ENCODE measurements at regions not wholly inside any gene's neighbourhood (a gene's known extent, or its start where the extent isn't known, plus 50 kb on each side); places are given as distances from the start of the nearest gene placed in this dataset.

DNA sequence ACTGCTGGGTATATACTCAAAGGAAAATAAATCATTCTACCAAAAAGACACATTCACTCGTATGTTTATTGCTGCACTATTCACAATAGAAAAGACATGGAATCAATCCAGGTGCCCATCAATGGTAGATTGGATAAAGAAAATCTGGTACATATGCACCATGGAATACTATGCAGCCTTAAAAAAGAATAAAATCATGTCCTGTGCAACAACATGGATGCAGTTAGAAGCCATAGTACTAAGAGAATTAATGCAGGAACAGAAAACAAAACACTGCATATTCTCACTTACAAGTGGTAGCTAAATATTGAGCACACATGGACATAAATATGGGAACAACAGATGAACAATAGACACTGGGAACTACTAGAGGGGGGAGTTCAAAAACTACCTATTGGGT, 96.3 kb downstream of the FAM76B start:
- Histone ChIP-seq H3K14ac (ENCODE audit: insufficient read length) (no peak overlapping the region), H3K4me1 (replicated peaks in 1 of 4; ENCODE audit: control insufficient read depth in 3 of 4, insufficient read depth in 4 of 4, low read length in 3 of 4) (no peaks in the 10 kb centered on the region), H2BK5ac (ENCODE audit: low read depth, low read length) (no peak overlapping the region), H2AFZ (ENCODE audit: low read length) (no peak overlapping the region), H3K9me3 (ENCODE audit: insufficient read depth in 2 of 2, low read depth in 1 of 2, low read length in 1 of 2) (no peaks in the 10 kb centered on the region), H3K4ac (replicated peaks; ENCODE audit: insufficient read length, low read depth, low read length) (no peak overlapping the region), H3K36me3 (ENCODE audit: control insufficient read depth in 2 of 4, insufficient read depth in 4 of 4, low read length in 3 of 4) (no peaks in the 10 kb centered on the region; a peak in 1 of 8 replicates), H4K5ac (ENCODE audit: insufficient read length, low read depth, low read length) (no peak overlapping the region), H3K27me3 (replicated peaks in 1 of 4; ENCODE audit: control insufficient read depth in 3 of 4, extremely low read depth in 1 of 4, insufficient read depth in 3 of 4, low read length in 3 of 4) (no peaks in the 10 kb centered on the region), H4K20me1 (replicated peaks in 1 of 2; ENCODE audit: control insufficient read depth in 1 of 2, insufficient read depth in 2 of 2, low read length in 2 of 2) (no peaks in the 10 kb centered on the region), H2AK5ac (ENCODE audit: low read depth, low read length) (no peak overlapping the region), H2BK20ac (ENCODE audit: low read length) (no peak overlapping the region), H4K91ac (replicated peaks; ENCODE audit: insufficient read length, low read length) (no peak overlapping the region), H3K4me3 (ENCODE audit: extremely low read depth in 1 of 4, insufficient read depth in 2 of 4, low read depth in 3 of 4, low read length in 4 of 4) (no peak overlapping the region), H3K23me2 (ENCODE audit: low read depth, low read length) (no peaks in the 10 kb centered on the region), H3K56ac (replicated peaks; ENCODE audit: insufficient read length, low read depth, low read length) (no peak overlapping the region), H4K8ac (ENCODE audit: extremely low read depth, insufficient read depth, low read length) (no peak overlapping the region), H2BK120ac (replicated peaks; ENCODE audit: low read depth, low read length) (no peak overlapping the region), H3K4me2 (ENCODE audit: insufficient read depth in 1 of 2, low read depth in 2 of 2, low read length in 2 of 2) (no peak overlapping the region), H3K23ac (ENCODE audit: insufficient read length) (no peak overlapping the region), H3K18ac (ENCODE audit: extremely low read depth, low read length) (no peak overlapping the region), H2BK15ac (ENCODE audit: low read length) (no peak overlapping the region), H3K79me2 (ENCODE audit: control insufficient read depth in 1 of 2, insufficient read depth in 2 of 2, low read length in 2 of 2) (no peaks in the 10 kb centered on the region), H3K79me1 (ENCODE audit: low read depth, low read length) (no peaks in the 10 kb centered on the region), H2BK12ac (ENCODE audit: low read depth, low read length) (no peak overlapping the region), H3K9ac (replicated peaks in 1 of 4; ENCODE audit: extremely low read depth in 1 of 4, low read depth in 3 of 4, low read length in 3 of 4) (no peak overlapping the region), H3K27ac (ENCODE audit: low read depth, low read length) (no peak overlapping the region)
- CTCF ChIA-PET (ENCODE audit: partially characterized antibody), result interaction anchor here (1.1 to 23.9 kb wide), 6 partner anchors 8 to 540 kb away, joined by 3 to 407 read pairs (median 5); no protein-coding TSS in a partner anchor
- WGBS, 2 experiments (ENCODE audit: extremely low coverage in 1 of 2, insufficient coverage in 1 of 2, insufficient read length in 1 of 2, insufficient replicate concordance in 2 of 2, low coverage in 1 of 2, low lambda C conversion rate in 2 of 2, missing lambda C conversion rate in 1 of 2), result 0% methylated on average over 1 of the region's 1 CpG; no CpG with 5 or more reads in 1 of the 2 experiments
- FAIRE-seq, result no peak
- POLR2A ChIA-PET (ENCODE audit: partially characterized antibody), result no interaction called here
- no peak for DNase-seq (ENCODE audit: low read depth in 1 of 2, low spot score in 2 of 2)
- TF ChIP-seq CREB1 (IDR thresholded peaks at IDR 0.05) (no peak), SP4 (IDR thresholded peaks at IDR 0.05; ENCODE audit: low read length) (no peak), TAF7 (optimal IDR thresholded peaks at IDR 0.05; ENCODE audit: borderline replicate concordance, low read depth, low read length) (no peak), HDAC6 (IDR thresholded peaks at IDR 0.05; ENCODE audit: low read depth, low read length) (no peak), KDM4A (IDR thresholded peaks at IDR 0.05; ENCODE audit: low read depth, low read length, severe bottlenecking) (no peak), SAP30 (IDR thresholded peaks at IDR 0.05; ENCODE audit: insufficient read depth, insufficient replicate concordance, low read length) (no peak), KDM1A (IDR thresholded peaks at IDR 0.05; ENCODE audit: borderline replicate concordance, low read length) (no peak), CHD1 (IDR thresholded peaks at IDR 0.05; ENCODE audit: low read depth, low read length) (no peak), BCL11A (IDR thresholded peaks at IDR 0.05; ENCODE audit: low read depth in 2 of 2, low read length in 2 of 2) (no peak)
- TF ChIP-seq, protein P1, sequence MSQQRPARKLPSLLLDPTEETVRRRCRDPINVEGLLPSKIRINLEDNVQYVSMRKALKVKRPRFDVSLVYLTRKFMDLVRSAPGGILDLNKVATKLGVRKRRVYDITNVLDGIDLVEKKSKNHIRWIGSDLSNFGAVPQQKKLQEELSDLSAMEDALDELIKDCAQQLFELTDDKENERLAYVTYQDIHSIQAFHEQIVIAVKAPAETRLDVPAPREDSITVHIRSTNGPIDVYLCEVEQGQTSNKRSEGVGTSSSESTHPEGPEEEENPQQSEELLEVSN (IDR thresholded peaks at IDR 0.05), result no peak
